Left lung (tissue), 4 donors: ENCODE measurements at regions not wholly inside any gene's neighbourhood (a gene's known extent, or its start where the extent isn't known, plus 50 kb on each side); places are given as distances from the start of the nearest gene placed in this dataset.

Experiments used
- ATAC-seq: fragments of 200-7000 bp; cut with Tn5 transposase; one replicate; pipeline ENCODE4 v1.9.1; 2020; ENCODE audit warnings: moderate library complexity
- DNase-seq, 4 donors: peaks; one replicate each; pipeline ENCODE4 v3.0.0-alpha.2; 2013 to 2020
- H3K27ac ChIP-seq, 2 donors: fragments of 200-600 bp; sonication (generic) in 1 of 2; one replicate each; pipeline versions ENCODE4 v1.5.0 to v1.8.0; 2020 to 2021
- H3K27me3 ChIP-seq, 2 donors: fragments of 200-600 bp; sonication (generic) in 1 of 2; one replicate each; pipeline versions ENCODE4 v1.5.0 to v1.8.0; 2020 to 2021
- H3K36me3 ChIP-seq, 2 donors: fragments of 200-600 bp; sonication (generic) in 1 of 2; one replicate each; pipeline versions ENCODE4 v1.5.0 to v1.8.0; 2020 to 2021
- H3K4me1 ChIP-seq, 2 donors: fragments of 200-600 bp; one replicate each; pipeline ENCODE4 v1.8.0; 2021
- H3K4me3 ChIP-seq, 2 donors: fragments of 200-600 bp; sonication (generic) in 1 of 2; one replicate each; pipeline versions ENCODE4 v1.5.0 to v1.8.0; 2020 to 2021; ENCODE audit warnings: mild to moderate bottlenecking in 1 of 2
- H3K9me3 ChIP-seq, 2 donors: fragments of 200-600 bp; sonication (generic) in 1 of 2; one replicate each; pipeline versions ENCODE4 v1.5.0 to v1.8.0; 2020 to 2021
- CTCF ChIP-seq, 2 donors: fragments of 200-600 bp; sonication (generic) in 1 of 2; IDR thresholded peaks; one replicate each; pipeline versions ENCODE4 v1.5.0 to v1.8.0; 2021; ENCODE audit warnings: antibody characterized with exemption in 2 of 2
- intact Hi-C, 2 donors: fragments of 100-400 bp; cut with DNase I; formaldehyde crosslinking; loops; one replicate each; pipeline versions ENCODE4 v1.11.2 to v1.14.2; 2022
- donor health status: DM: no; HTN: yes; CAD: no.
- donor health status: DM: no; HTN: no; CAD: no.

- no peak for TF ChIP-seq CTCF (IDR thresholded peaks at IDR 0.05)
- no peak for ATAC-seq
- Histone ChIP-seq H3K9me3 (no peaks in the 10 kb centered on the region), H3K4me1 (no peaks in the 10 kb centered on the region), H3K27ac (no peak overlapping the region), H3K27me3 (no peaks in the 10 kb centered on the region), H3K4me3 (no peak overlapping the region), H3K36me3 (no peaks in the 10 kb centered on the region)
- intact Hi-C loops = no loop called here
- no peak for DNase-seq
Measured at GRCh38 chr11:91305402-91305801, 919.2 kb upstream of the FAT3 start.

- no peak overlapping the region for H3K4me3 ChIP-seq
- H3K4me1 ChIP-seq = no peaks in the 10 kb centered on the region
- H3K27me3 ChIP-seq = no peaks in the 10 kb centered on the region
- H3K36me3 ChIP-seq = no peaks in the 10 kb centered on the region
- ATAC-seq (no peak), DNase-seq (no peak)
- TF ChIP-seq CTCF (IDR thresholded peaks at IDR 0.05) = no peak
- H3K9me3 ChIP-seq = no peaks in the 10 kb centered on the region
- intact Hi-C loops = no loop called here
- H3K27ac ChIP-seq = no peak overlapping the region
Measured at GRCh38 chr11:91303749-91304148, 920.9 kb upstream of the FAT3 start.

- Histone ChIP-seq H3K27me3 (no peaks in the 10 kb centered on the region), H3K36me3 (no peaks in the 10 kb centered on the region), H3K9me3 (no peaks in the 10 kb centered on the region), H3K27ac (no peak overlapping the region), H3K4me1 (no peaks in the 10 kb centered on the region), H3K4me3 (no peak overlapping the region)
- ATAC-seq (no peak), DNase-seq (no peak)
- no peak for TF ChIP-seq CTCF (IDR thresholded peaks at IDR 0.05)
- intact Hi-C loops = no loop called here
Measured at GRCh38 chr11:91299980-91300379, 924.6 kb upstream of the FAT3 start.

GRCh38 chr11:91296629-91297028 is 928.0 kb upstream of the FAT3 start:
- Histone ChIP-seq H3K9me3 (no peaks in the 10 kb centered on the region), H3K4me3 (no peak overlapping the region), H3K27me3 (no peaks in the 10 kb centered on the region), H3K36me3 (no peaks in the 10 kb centered on the region), H3K27ac (no peak overlapping the region), H3K4me1 (no peaks in the 10 kb centered on the region)
- intact Hi-C loops = no loop called here
- ATAC-seq (no peak), DNase-seq (no peak)
- no peak for TF ChIP-seq CTCF (IDR thresholded peaks at IDR 0.05)

- no peaks in the 10 kb centered on the region for H3K36me3 ChIP-seq
- DNase-seq (no peak), ATAC-seq (no peak)
- H3K27ac ChIP-seq = no peak overlapping the region
- intact Hi-C loops = no loop called here
- no peaks in the 10 kb centered on the region for H3K27me3 ChIP-seq
- no peaks in the 10 kb centered on the region for H3K4me1 ChIP-seq
- TF ChIP-seq CTCF (IDR thresholded peaks at IDR 0.05) = no peak
- H3K9me3 ChIP-seq = no peaks in the 10 kb centered on the region
- H3K4me3 ChIP-seq = no peak overlapping the region
Measured at GRCh38 chr11:91295591-91295990, 929.0 kb upstream of the FAT3 start.
